ENCODE measurements at regions not wholly inside any gene's neighbourhood (a gene's known extent, or its start where the extent isn't known, plus 50 kb on each side); places are given as distances from the start of the nearest gene placed in this dataset.

DNA sequence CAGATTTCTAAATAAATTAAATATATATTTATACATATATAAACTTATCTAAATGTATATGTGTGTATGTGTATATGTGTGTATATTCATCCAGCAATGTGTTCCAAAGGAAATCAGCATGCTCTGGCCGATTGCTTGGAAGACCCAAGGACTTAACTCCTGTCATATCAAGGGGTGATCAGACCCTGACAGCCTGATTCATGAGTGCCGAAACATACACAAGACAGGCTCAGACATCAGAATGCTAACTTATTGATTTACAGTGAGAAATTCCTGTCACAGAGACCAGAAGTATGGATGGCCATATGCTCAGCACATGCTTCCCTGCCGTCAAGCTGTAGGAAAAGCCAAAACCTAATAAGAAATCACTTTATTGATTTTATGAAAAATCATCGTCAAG lies 545.1 kb upstream of the NR5A2 start:
- TF ChIP-seq, protein P1, sequence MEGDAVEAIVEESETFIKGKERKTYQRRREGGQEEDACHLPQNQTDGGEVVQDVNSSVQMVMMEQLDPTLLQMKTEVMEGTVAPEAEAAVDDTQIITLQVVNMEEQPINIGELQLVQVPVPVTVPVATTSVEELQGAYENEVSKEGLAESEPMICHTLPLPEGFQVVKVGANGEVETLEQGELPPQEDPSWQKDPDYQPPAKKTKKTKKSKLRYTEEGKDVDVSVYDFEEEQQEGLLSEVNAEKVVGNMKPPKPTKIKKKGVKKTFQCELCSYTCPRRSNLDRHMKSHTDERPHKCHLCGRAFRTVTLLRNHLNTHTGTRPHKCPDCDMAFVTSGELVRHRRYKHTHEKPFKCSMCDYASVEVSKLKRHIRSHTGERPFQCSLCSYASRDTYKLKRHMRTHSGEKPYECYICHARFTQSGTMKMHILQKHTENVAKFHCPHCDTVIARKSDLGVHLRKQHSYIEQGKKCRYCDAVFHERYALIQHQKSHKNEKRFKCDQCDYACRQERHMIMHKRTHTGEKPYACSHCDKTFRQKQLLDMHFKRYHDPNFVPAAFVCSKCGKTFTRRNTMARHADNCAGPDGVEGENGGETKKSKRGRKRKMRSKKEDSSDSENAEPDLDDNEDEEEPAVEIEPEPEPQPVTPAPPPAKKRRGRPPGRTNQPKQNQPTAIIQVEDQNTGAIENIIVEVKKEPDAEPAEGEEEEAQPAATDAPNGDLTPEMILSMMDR (IDR thresholded peaks at IDR 0.05; ENCODE audit: low read length), result no peak
- TF ChIP-seq EZH2 (IDR thresholded peaks at IDR 0.05; ENCODE audit: borderline replicate concordance, low read length), result no peak

Measured in OCI-LY1 (cell line).